ENCODE measurements at regions not wholly inside any gene's neighbourhood (a gene's known extent, or its start where the extent isn't known, plus 50 kb on each side); places are given as distances from the start of the nearest gene placed in this dataset.

DNA sequence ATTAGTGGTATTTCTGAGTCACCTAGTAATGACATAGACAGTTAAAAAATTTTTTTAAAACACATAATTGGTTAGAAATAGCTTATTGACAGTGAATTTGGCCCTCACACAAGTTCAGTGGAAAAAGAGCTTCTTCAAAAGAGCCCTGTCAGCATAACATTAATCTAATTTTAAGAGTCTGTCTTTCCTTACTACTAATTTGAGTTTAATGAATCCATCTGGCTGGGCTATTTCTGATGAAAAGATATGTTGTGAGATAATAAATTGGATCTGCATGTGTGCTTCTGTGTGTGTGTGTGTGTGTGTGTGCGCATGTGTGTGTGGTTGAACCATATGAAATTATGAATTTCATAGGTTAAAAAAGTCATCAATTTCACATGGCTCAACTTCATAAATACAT is 1045.2 kb downstream of the FLRT2 start:
- WGBS, 2 donors: 85 to 100% methylated on average over 1 of the region's 1 CpG
- Histone ChIP-seq H3K4me1 (no peaks in the 10 kb centered on the region), H3K36me3 (no peaks in the 10 kb centered on the region), H3K27me3 (no peaks in the 10 kb centered on the region), H3K27ac (no peak overlapping the region), H3K4me3 (no peak overlapping the region), H3K9me3 (peaks cover 0 to 9% (median 6%) of the 10 kb centered on the region in 3 donors)
- intact Hi-C loops (cut with DNase I): no loop called here
- TF ChIP-seq, protein P1, sequence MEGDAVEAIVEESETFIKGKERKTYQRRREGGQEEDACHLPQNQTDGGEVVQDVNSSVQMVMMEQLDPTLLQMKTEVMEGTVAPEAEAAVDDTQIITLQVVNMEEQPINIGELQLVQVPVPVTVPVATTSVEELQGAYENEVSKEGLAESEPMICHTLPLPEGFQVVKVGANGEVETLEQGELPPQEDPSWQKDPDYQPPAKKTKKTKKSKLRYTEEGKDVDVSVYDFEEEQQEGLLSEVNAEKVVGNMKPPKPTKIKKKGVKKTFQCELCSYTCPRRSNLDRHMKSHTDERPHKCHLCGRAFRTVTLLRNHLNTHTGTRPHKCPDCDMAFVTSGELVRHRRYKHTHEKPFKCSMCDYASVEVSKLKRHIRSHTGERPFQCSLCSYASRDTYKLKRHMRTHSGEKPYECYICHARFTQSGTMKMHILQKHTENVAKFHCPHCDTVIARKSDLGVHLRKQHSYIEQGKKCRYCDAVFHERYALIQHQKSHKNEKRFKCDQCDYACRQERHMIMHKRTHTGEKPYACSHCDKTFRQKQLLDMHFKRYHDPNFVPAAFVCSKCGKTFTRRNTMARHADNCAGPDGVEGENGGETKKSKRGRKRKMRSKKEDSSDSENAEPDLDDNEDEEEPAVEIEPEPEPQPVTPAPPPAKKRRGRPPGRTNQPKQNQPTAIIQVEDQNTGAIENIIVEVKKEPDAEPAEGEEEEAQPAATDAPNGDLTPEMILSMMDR (IDR thresholded peaks at IDR 0.05): no peak
- TF ChIP-seq POLR2A (IDR thresholded peaks at IDR 0.05): no peak
- DNase-seq: no peak

DNA sequence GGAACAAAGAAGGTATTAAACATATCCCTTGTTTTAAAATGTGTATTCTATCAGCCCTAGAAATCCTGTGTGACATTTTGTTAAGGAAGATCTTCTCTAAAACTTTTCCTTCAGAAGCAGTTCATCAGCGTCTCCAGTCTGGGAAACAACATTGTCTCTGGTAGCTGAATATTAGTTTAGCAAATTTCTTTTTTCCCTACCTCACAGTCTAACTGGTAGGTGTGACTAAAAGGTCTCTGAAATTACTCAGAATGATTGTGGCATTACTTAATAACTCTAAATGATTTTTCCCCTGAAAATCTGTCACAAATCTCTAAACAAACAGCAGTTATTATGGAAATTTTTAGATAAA is 1044.8 kb downstream of the FLRT2 start:
- Histone ChIP-seq H3K9me3 (peaks cover 0 to 9% (median 6%) of the 10 kb centered on the region in 3 donors), H3K4me3 (no peak overlapping the region), H3K27ac (no peak overlapping the region), H3K4me1 (no peaks in the 10 kb centered on the region), H3K27me3 (no peaks in the 10 kb centered on the region), H3K36me3 (no peaks in the 10 kb centered on the region)
- intact Hi-C loops (cut with DNase I): no loop called here
- DNase-seq: no peak
- TF ChIP-seq, protein P1 (IDR thresholded peaks at IDR 0.05): no peak
- no peak for TF ChIP-seq POLR2A (IDR thresholded peaks at IDR 0.05)
- 59 to 63% methylated on average over 1 of the region's 1 CpG for WGBS, 2 donors

DNA sequence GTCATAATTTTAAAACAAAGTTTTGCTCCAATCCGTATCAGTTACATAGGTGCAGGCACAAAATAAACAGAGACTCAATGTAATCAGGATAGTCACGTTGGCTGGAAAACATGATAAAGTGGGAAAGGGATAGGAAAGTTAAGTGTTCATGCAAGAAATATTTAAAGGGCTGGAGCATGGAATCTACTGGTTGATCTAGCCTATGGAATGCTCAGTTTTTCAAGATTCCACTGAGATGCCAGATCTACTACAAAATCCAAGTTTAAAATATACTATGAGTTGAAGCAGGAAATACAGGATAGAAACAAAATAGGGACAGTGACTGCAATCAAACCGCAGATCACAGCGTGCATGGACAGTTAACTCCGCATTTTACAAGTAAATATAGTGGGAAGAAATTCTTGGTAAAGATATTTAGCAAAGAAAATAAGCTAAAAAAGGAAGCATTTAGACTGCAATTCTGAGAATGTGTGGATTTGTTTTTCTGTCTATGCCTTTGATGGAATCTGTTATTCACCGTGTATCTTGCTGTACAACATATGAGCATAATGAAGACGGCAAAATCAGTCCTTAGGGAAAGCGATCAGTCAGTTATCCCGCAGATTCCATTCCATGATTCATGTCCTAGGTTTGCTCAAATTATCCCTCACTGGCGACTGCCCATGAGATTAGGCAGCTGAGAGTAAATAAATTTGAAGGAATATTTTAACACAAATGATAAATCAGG is 1044.3 kb downstream of the FLRT2 start:
- Histone ChIP-seq H3K36me3 (no peaks in the 10 kb centered on the region), H3K27me3 (no peaks in the 10 kb centered on the region), H3K4me1 (no peaks in the 10 kb centered on the region), H3K27ac (no peak overlapping the region), H3K4me3 (no peak overlapping the region), H3K9me3 (peaks cover 0 to 9% (median 6%) of the 10 kb centered on the region in 3 donors)
- TF ChIP-seq, protein P1 (IDR thresholded peaks at IDR 0.05): no peak
- TF ChIP-seq POLR2A (IDR thresholded peaks at IDR 0.05): no peak
- WGBS, 2 donors: 67 to 72% methylated on average over 10 of the region's 10 CpGs
- DNase-seq: no peak
- intact Hi-C loops (cut with DNase I): no loop called here

- no peak for DNase-seq
- TF ChIP-seq, protein P1 (IDR thresholded peaks at IDR 0.05): no peak
- TF ChIP-seq POLR2A (IDR thresholded peaks at IDR 0.05): no peak
- no peaks in the 10 kb centered on the region for H3K27me3 ChIP-seq
- H3K9me3 ChIP-seq: peaks cover 0 to 9% (median 6%) of the 10 kb centered on the region in 3 donors
- no peak overlapping the region for H3K27ac ChIP-seq
- H3K4me3 ChIP-seq: no peak overlapping the region
- no peaks in the 10 kb centered on the region for H3K4me1 ChIP-seq
- H3K36me3 ChIP-seq: no peaks in the 10 kb centered on the region
- intact Hi-C loops (cut with DNase I): no loop called here
Measured at GRCh38 chr14:86570371-86570770, 1040.4 kb downstream of the FLRT2 start.

DNA sequence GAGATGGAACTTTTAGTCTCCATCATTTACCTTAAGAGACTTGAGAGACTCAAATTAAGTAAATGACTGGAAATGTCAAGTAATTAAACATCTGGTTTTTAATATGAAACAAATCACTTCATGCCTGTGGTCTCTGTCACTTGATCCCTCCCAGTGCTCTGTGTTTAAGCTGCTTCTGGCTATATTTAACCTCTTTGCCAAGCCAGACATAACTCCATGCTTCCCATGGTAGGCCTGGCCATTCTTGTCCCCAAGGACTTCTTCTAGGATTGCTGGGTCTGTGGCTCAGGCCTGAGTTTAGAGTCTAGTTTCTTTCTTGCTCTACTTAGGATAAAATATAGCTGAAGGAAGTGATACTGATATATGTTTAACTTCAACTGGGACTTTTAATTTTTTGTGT is 1013.6 kb downstream of the FLRT2 start:
- TF ChIP-seq POLR2A (IDR thresholded peaks at IDR 0.05): no peak
- TF ChIP-seq, protein P1 (IDR thresholded peaks at IDR 0.05): no peak
- Histone ChIP-seq H3K9me3 (no peaks in the 10 kb centered on the region), H3K4me3 (no peak overlapping the region), H3K4me1 (no peaks in the 10 kb centered on the region), H3K27ac (no peak overlapping the region), H3K27me3 (no peaks in the 10 kb centered on the region), H3K36me3 (no peaks in the 10 kb centered on the region)
- intact Hi-C loops (cut with DNase I): no loop called here
- DNase-seq: no peak

Measured in esophagus squamous epithelium (tissue), 5 donors.